ENCODE measurements at regions not wholly inside any gene's neighbourhood (a gene's known extent, or its start where the extent isn't known, plus 50 kb on each side); places are given as distances from the start of the nearest gene placed in this dataset.

- H3K27ac ChIP-seq (ENCODE audit: low read depth, low read length) = no peak overlapping the region
- ChIA-PET CTCF (no interaction called here), POLR2A (no interaction called here)
- no peak for TF ChIP-seq CTCF (IDR thresholded peaks at IDR 0.05; ENCODE audit: low read depth, low read length)
- no peaks in the 10 kb centered on the region for H3K27me3 ChIP-seq (ENCODE audit: control insufficient read depth, insufficient read depth, low read length)
- H3K9me3 ChIP-seq (ENCODE audit: control insufficient read depth, insufficient read depth, low read length) = peaks cover 5% of the 10 kb centered on the region
- H3K4me3 ChIP-seq (ENCODE audit: low read depth, low read length) = no peak overlapping the region
- DNase-seq (ENCODE audit: low read depth, low spot score) = no peak
These were observed 220.2 kb upstream of the COL8A1 start for GRCh38 chr3:99418209-99418635.

GRCh38 chr3:99413504-99413903 is 224.9 kb upstream of the COL8A1 start:
- no peaks in the 10 kb centered on the region for H3K27me3 ChIP-seq (ENCODE audit: control insufficient read depth, insufficient read depth, low read length)
- ChIA-PET CTCF (interaction anchor here (0.6 kb wide), 1 partner anchor 294 kb away, joined by 3 read pairs; no protein-coding TSS in a partner anchor), POLR2A (interaction anchor here (1.0 kb wide), 1 partner anchor 19 kb away, joined by 3 read pairs; no protein-coding TSS in a partner anchor)
- H3K9me3 ChIP-seq (ENCODE audit: control insufficient read depth, insufficient read depth, low read length) = no peaks in the 10 kb centered on the region
- H3K27ac ChIP-seq (ENCODE audit: low read depth, low read length) = no peak overlapping the region
- peak; percentile 41 for DNase-seq (ENCODE audit: low read depth, low spot score)
- H3K4me3 ChIP-seq (ENCODE audit: low read depth, low read length) = no peak overlapping the region
- no peak for TF ChIP-seq CTCF (IDR thresholded peaks at IDR 0.05; ENCODE audit: low read depth, low read length)

- Histone ChIP-seq H3K9me3 (ENCODE audit: control insufficient read depth, insufficient read depth, low read length) (no peaks in the 10 kb centered on the region), H3K27ac (ENCODE audit: low read depth, low read length) (no peak overlapping the region), H3K27me3 (ENCODE audit: control insufficient read depth, insufficient read depth, low read length) (no peaks in the 10 kb centered on the region), H3K4me3 (ENCODE audit: low read depth, low read length) (no peak overlapping the region)
- no peak for DNase-seq (ENCODE audit: low read depth, low spot score)
- ChIA-PET CTCF (interaction anchor here (0.9 kb wide), 1 partner anchor 237 kb away, joined by 3 read pairs; no protein-coding TSS in a partner anchor), POLR2A (no interaction called here)
- no peak for TF ChIP-seq CTCF (IDR thresholded peaks at IDR 0.05; ENCODE audit: low read depth, low read length)
These were observed 227.5 kb upstream of the COL8A1 start for GRCh38 chr3:99410789-99411311.

GRCh38 chr3:99409961-99410360 is 228.4 kb upstream of the COL8A1 start:
- POLR2A ChIA-PET = no interaction called here
- CTCF ChIA-PET = interaction anchor here (0.9 kb wide), 1 partner anchor 236 kb away, joined by 3 read pairs; no protein-coding TSS in a partner anchor
- Histone ChIP-seq H3K9me3 (ENCODE audit: control insufficient read depth, insufficient read depth, low read length) (no peaks in the 10 kb centered on the region), H3K4me3 (ENCODE audit: low read depth, low read length) (no peak overlapping the region), H3K27ac (ENCODE audit: low read depth, low read length) (no peak overlapping the region), H3K27me3 (ENCODE audit: control insufficient read depth, insufficient read depth, low read length) (no peaks in the 10 kb centered on the region)
- no peak for DNase-seq (ENCODE audit: low read depth, low spot score)
- no peak for TF ChIP-seq CTCF (IDR thresholded peaks at IDR 0.05; ENCODE audit: low read depth, low read length)

- Histone ChIP-seq H3K9me3 (ENCODE audit: control insufficient read depth, insufficient read depth, low read length) (no peaks in the 10 kb centered on the region), H3K27me3 (ENCODE audit: control insufficient read depth, insufficient read depth, low read length) (no peaks in the 10 kb centered on the region), H3K4me3 (ENCODE audit: low read depth, low read length) (no peak overlapping the region), H3K27ac (ENCODE audit: low read depth, low read length) (no peak overlapping the region)
- CTCF ChIA-PET = interaction anchor here (1.4 kb wide), 1 partner anchor 234 kb away, joined by 4 read pairs; no protein-coding TSS in a partner anchor
- peak; percentile 32 for DNase-seq (ENCODE audit: low read depth, low spot score)
- TF ChIP-seq CTCF (IDR thresholded peaks at IDR 0.05; ENCODE audit: low read depth, low read length) = no peak
- POLR2A ChIA-PET = no interaction called here
These were observed 231.1 kb upstream of the COL8A1 start for GRCh38 chr3:99407257-99407656.

All from AG04450 (cell line).